ENCODE measurements at regions not wholly inside any gene's neighbourhood (a gene's known extent, or its start where the extent isn't known, plus 50 kb on each side); places are given as distances from the start of the nearest gene placed in this dataset.

DNA sequence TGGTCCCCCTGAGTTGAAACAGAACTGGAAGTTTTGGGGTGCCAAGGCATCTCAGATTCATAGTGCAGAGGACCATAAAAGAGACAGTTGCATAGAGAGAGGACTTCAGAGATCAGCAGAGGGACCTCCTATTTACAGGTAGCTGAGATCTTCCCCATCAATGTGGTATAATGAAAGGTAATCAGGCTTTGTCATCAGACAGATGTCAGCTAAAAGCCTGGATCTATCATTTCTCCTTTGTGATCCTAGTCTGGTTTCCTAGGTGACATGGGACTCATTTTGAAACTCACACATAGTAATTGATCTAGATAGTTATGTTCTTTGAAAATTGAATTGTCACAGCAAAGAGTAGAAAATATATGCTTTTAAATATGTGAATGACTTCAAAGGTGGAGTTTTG is 443.5 kb upstream of the MAP2 start:
- Histone ChIP-seq H3K9me3 (ENCODE audit: severe bottlenecking) (no peaks in the 10 kb centered on the region), H3K4me1 (ENCODE audit: insufficient read depth, poor library complexity, severe bottlenecking) (peaks cover 25% of the 10 kb centered on the region), H3K36me3 (ENCODE audit: low read depth) (no peaks in the 10 kb centered on the region), H3K4me3 (ENCODE audit: severe bottlenecking) (no peak overlapping the region), H3K27me3 (ENCODE audit: insufficient read depth, poor library complexity, severe bottlenecking) (no peaks in the 10 kb centered on the region), H3K27ac (ENCODE audit: poor library complexity, severe bottlenecking) (no peak overlapping the region)
- TF ChIP-seq, protein P1, sequence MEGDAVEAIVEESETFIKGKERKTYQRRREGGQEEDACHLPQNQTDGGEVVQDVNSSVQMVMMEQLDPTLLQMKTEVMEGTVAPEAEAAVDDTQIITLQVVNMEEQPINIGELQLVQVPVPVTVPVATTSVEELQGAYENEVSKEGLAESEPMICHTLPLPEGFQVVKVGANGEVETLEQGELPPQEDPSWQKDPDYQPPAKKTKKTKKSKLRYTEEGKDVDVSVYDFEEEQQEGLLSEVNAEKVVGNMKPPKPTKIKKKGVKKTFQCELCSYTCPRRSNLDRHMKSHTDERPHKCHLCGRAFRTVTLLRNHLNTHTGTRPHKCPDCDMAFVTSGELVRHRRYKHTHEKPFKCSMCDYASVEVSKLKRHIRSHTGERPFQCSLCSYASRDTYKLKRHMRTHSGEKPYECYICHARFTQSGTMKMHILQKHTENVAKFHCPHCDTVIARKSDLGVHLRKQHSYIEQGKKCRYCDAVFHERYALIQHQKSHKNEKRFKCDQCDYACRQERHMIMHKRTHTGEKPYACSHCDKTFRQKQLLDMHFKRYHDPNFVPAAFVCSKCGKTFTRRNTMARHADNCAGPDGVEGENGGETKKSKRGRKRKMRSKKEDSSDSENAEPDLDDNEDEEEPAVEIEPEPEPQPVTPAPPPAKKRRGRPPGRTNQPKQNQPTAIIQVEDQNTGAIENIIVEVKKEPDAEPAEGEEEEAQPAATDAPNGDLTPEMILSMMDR (IDR thresholded peaks at IDR 0.05; ENCODE audit: poor library complexity, severe bottlenecking), result no peak
- ATAC-seq (ENCODE audit: low read depth), result no peak
- no peak for DNase-seq (ENCODE audit: low spot score)

GRCh38 chr2:208982831-208983230 is 441.0 kb upstream of the MAP2 start:
- peak overlapping the region; percentile 75 for H3K27ac ChIP-seq (ENCODE audit: poor library complexity, severe bottlenecking)
- DNase-seq (ENCODE audit: low spot score), result no peak
- peaks cover 27% of the 10 kb centered on the region for H3K4me1 ChIP-seq (ENCODE audit: insufficient read depth, poor library complexity, severe bottlenecking)
- TF ChIP-seq, protein P1 (IDR thresholded peaks at IDR 0.05; ENCODE audit: poor library complexity, severe bottlenecking), result no peak
- no peaks in the 10 kb centered on the region for H3K27me3 ChIP-seq (ENCODE audit: insufficient read depth, poor library complexity, severe bottlenecking)
- ATAC-seq (ENCODE audit: low read depth), result peak; percentile 87
- H3K36me3 ChIP-seq (ENCODE audit: low read depth), result no peaks in the 10 kb centered on the region
- no peak overlapping the region for H3K4me3 ChIP-seq (ENCODE audit: severe bottlenecking)
- H3K9me3 ChIP-seq (ENCODE audit: severe bottlenecking), result no peaks in the 10 kb centered on the region

GRCh38 chr2:208983486-208983885 is 440.4 kb upstream of the MAP2 start:
- no peaks in the 10 kb centered on the region for H3K36me3 ChIP-seq (ENCODE audit: low read depth)
- no peak for DNase-seq (ENCODE audit: low spot score)
- TF ChIP-seq, protein P1 (IDR thresholded peaks at IDR 0.05; ENCODE audit: poor library complexity, severe bottlenecking), result no peak
- no peak overlapping the region for H3K4me3 ChIP-seq (ENCODE audit: severe bottlenecking)
- no peaks in the 10 kb centered on the region for H3K9me3 ChIP-seq (ENCODE audit: severe bottlenecking)
- peaks cover 27% of the 10 kb centered on the region for H3K4me1 ChIP-seq (ENCODE audit: insufficient read depth, poor library complexity, severe bottlenecking)
- no peak for ATAC-seq (ENCODE audit: low read depth)
- peak overlapping the region; percentile 75 for H3K27ac ChIP-seq (ENCODE audit: poor library complexity, severe bottlenecking)
- no peaks in the 10 kb centered on the region for H3K27me3 ChIP-seq (ENCODE audit: insufficient read depth, poor library complexity, severe bottlenecking)

DNA sequence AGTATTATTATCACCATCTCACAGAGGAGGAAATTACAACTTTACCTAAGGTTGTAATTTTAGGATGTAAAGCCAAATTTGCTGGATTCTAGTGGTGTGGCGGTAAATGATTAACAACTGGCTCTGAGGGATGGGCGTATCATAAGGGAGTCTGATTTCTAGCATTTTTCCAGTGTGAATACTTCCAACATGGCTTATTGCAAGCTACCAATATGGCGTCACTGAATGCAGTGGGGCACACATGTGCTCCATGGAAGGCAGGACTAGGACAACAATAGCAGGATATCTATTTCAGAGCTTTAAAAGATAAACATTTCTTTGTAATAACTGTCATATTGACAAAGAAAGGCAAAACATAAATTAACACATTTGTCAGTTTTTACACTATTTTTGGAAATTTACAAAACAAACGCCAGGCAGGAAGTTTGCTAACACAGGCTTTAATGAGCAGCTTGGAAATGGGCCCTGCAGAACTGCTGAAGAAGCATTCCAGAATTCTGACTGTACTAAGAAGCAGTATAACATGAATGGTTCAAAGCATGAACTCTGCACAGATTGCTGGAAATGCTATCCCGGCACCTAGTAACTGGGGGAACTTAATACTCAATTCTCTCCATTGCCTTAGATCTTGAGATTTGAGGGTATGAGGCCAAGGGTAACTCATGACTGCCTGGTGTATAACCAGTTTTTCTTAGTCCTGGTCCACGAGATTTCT is 439.3 kb upstream of the MAP2 start:
- Histone ChIP-seq H3K9me3 (ENCODE audit: severe bottlenecking) (no peaks in the 10 kb centered on the region), H3K27me3 (ENCODE audit: insufficient read depth, poor library complexity, severe bottlenecking) (no peaks in the 10 kb centered on the region), H3K36me3 (ENCODE audit: low read depth) (no peaks in the 10 kb centered on the region), H3K4me3 (ENCODE audit: severe bottlenecking) (no peak overlapping the region), H3K27ac (ENCODE audit: poor library complexity, severe bottlenecking) (peak overlapping the region; percentile 75), H3K4me1 (ENCODE audit: insufficient read depth, poor library complexity, severe bottlenecking) (peaks cover 27% of the 10 kb centered on the region)
- TF ChIP-seq, protein P1 (IDR thresholded peaks at IDR 0.05; ENCODE audit: poor library complexity, severe bottlenecking), result no peak
- DNase-seq (ENCODE audit: low spot score) (no peak), ATAC-seq (ENCODE audit: low read depth) (peak; percentile 88)

- no peak for DNase-seq (ENCODE audit: low spot score)
- no peak for ATAC-seq (ENCODE audit: low read depth)
- Histone ChIP-seq H3K27me3 (ENCODE audit: insufficient read depth, poor library complexity, severe bottlenecking) (no peaks in the 10 kb centered on the region), H3K27ac (ENCODE audit: poor library complexity, severe bottlenecking) (peak overlapping the region; percentile 75), H3K36me3 (ENCODE audit: low read depth) (no peaks in the 10 kb centered on the region), H3K9me3 (ENCODE audit: severe bottlenecking) (no peaks in the 10 kb centered on the region), H3K4me3 (ENCODE audit: severe bottlenecking) (no peak overlapping the region), H3K4me1 (ENCODE audit: insufficient read depth, poor library complexity, severe bottlenecking) (peaks cover 27% of the 10 kb centered on the region)
- TF ChIP-seq, protein P1 (IDR thresholded peaks at IDR 0.05; ENCODE audit: poor library complexity, severe bottlenecking), result no peak
Measured at GRCh38 chr2:208985644-208986043, 438.2 kb upstream of the MAP2 start.

Data from RWPE2 (cell line).